ENCODE measurements at regions not wholly inside any gene's neighbourhood (a gene's known extent, or its start where the extent isn't known, plus 50 kb on each side); places are given as distances from the start of the nearest gene placed in this dataset.
"Not testable (repeated sequence)": the region's sequence is repeated elsewhere in the genome, so short reads cannot be mapped to it uniquely, and the experiment has no call there.

- H3K4me1 ChIP-seq (ENCODE audit: control insufficient read depth in 2 of 2, insufficient read depth in 2 of 2, low read length in 2 of 2); H3K36me3 ChIP-seq (ENCODE audit: control insufficient read depth in 2 of 2, insufficient read depth in 2 of 2, low read length in 2 of 2); H3K4me3 ChIP-seq (ENCODE audit: low read length in 2 of 2); H3K9ac ChIP-seq (ENCODE audit: low read depth in 1 of 2, low read length in 2 of 2); H3K27me3 ChIP-seq (ENCODE audit: control insufficient read depth in 2 of 2, insufficient read depth in 2 of 2, low read length in 2 of 2); H3K9me3 ChIP-seq (ENCODE audit: control insufficient read depth in 2 of 2, low read length in 2 of 2); H3K27ac ChIP-seq (ENCODE audit: low read depth in 2 of 2, low read length in 2 of 2): not testable (repeated sequence)
These were observed 662.5 kb upstream of the LUZP2 start for GRCh38 chr11:23834306-23834705.

- Histone ChIP-seq H3K4me1 (ENCODE audit: control insufficient read depth in 2 of 2, insufficient read depth in 2 of 2, low read length in 2 of 2) (no peaks in the 10 kb centered on the region), H3K4me3 (ENCODE audit: low read length in 2 of 2) (no peak overlapping the region), H3K27me3 (ENCODE audit: control insufficient read depth in 2 of 2, insufficient read depth in 2 of 2, low read length in 2 of 2) (no peaks in the 10 kb centered on the region), H3K9me3 (ENCODE audit: control insufficient read depth in 2 of 2, low read length in 2 of 2) (no peaks in the 10 kb centered on the region), H3K36me3 (ENCODE audit: control insufficient read depth in 2 of 2, insufficient read depth in 2 of 2, low read length in 2 of 2) (no peaks in the 10 kb centered on the region), H3K27ac (ENCODE audit: low read depth in 2 of 2, low read length in 2 of 2) (no peak overlapping the region), H3K9ac (ENCODE audit: low read depth in 1 of 2, low read length in 2 of 2) (no peak overlapping the region)
These were observed 659.9 kb upstream of the LUZP2 start for GRCh38 chr11:23836981-23837380.

GRCh38 chr11:23840872-23841271 is 656.0 kb upstream of the LUZP2 start:
- Histone ChIP-seq H3K36me3 (ENCODE audit: control insufficient read depth in 2 of 2, insufficient read depth in 2 of 2, low read length in 2 of 2) (no peaks in the 10 kb centered on the region), H3K27ac (ENCODE audit: low read depth in 2 of 2, low read length in 2 of 2) (no peak overlapping the region), H3K4me1 (ENCODE audit: control insufficient read depth in 2 of 2, insufficient read depth in 2 of 2, low read length in 2 of 2) (no peaks in the 10 kb centered on the region), H3K4me3 (ENCODE audit: low read length in 2 of 2) (no peak overlapping the region), H3K9me3 (ENCODE audit: control insufficient read depth in 2 of 2, low read length in 2 of 2) (no peaks in the 10 kb centered on the region), H3K27me3 (ENCODE audit: control insufficient read depth in 2 of 2, insufficient read depth in 2 of 2, low read length in 2 of 2) (no peaks in the 10 kb centered on the region), H3K9ac (ENCODE audit: low read depth in 1 of 2, low read length in 2 of 2) (no peak overlapping the region)

DNA sequence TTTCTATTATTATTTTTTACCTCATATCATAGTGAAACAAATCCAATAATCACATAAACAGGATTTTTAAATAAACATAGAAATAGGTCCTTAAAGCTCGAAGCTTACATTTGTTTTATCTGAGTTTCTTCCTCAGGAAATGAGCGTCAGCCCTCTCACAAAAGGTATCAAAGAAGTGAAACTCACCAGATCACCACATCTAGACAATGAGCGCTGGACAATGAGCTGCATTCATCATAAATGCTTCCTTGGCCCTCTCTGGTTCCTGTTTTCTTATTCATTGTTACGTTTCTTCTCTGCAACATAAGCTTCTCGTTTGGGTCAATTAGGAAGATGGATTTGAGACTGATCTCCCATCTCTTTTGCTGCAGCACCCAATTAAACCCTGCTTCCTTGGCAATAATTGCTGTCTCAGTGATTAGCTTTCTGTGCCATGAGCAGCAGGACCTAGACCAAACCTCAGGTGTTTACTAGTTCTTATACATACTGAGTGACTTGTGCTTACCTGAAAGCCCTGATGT is 649.9 kb upstream of the LUZP2 start:
- Histone ChIP-seq H3K4me3 (ENCODE audit: low read length in 2 of 2) (no peak overlapping the region), H3K4me1 (ENCODE audit: control insufficient read depth in 2 of 2, insufficient read depth in 2 of 2, low read length in 2 of 2) (no peaks in the 10 kb centered on the region), H3K27ac (ENCODE audit: low read depth in 2 of 2, low read length in 2 of 2) (no peak overlapping the region), H3K36me3 (ENCODE audit: control insufficient read depth in 2 of 2, insufficient read depth in 2 of 2, low read length in 2 of 2) (no peaks in the 10 kb centered on the region), H3K9ac (ENCODE audit: low read depth in 1 of 2, low read length in 2 of 2) (no peak overlapping the region), H3K27me3 (ENCODE audit: control insufficient read depth in 2 of 2, insufficient read depth in 2 of 2, low read length in 2 of 2) (no peaks in the 10 kb centered on the region), H3K9me3 (ENCODE audit: control insufficient read depth in 2 of 2, low read length in 2 of 2) (no peaks in the 10 kb centered on the region)

GRCh38 chr11:23851216-23851615 is 645.6 kb upstream of the LUZP2 start:
- H3K9me3 ChIP-seq (ENCODE audit: control insufficient read depth in 2 of 2, low read length in 2 of 2) = no peaks in the 10 kb centered on the region
- H3K4me1 ChIP-seq (ENCODE audit: control insufficient read depth in 2 of 2, insufficient read depth in 2 of 2, low read length in 2 of 2) = no peaks in the 10 kb centered on the region
- H3K27me3 ChIP-seq (ENCODE audit: control insufficient read depth in 2 of 2, insufficient read depth in 2 of 2, low read length in 2 of 2) = no peaks in the 10 kb centered on the region
- H3K9ac ChIP-seq (ENCODE audit: low read depth in 1 of 2, low read length in 2 of 2) = no peak overlapping the region
- no peak overlapping the region for H3K4me3 ChIP-seq (ENCODE audit: low read length in 2 of 2)
- no peak overlapping the region for H3K27ac ChIP-seq (ENCODE audit: low read depth in 2 of 2, low read length in 2 of 2)
- H3K36me3 ChIP-seq (ENCODE audit: control insufficient read depth in 2 of 2, insufficient read depth in 2 of 2, low read length in 2 of 2) = no peaks in the 10 kb centered on the region

DNA sequence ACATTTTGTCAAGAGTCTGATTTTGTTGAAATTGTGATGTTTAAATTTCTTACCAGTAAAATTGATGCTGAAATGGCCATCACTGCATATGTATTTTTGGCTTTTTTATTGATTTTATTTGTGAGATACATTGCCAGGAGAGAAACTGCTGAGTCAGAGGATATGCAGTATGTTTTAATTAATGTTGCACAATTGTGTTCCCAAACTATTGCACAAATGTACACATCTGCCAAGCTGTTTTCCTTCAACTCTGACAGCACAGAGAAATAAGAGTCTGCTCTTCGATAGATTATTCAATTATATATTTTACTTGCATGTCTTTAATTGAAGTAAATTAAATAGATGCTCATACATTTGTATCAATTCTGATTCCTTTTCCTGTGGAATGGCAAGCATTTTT is 640.2 kb upstream of the LUZP2 start:
- H3K27ac ChIP-seq (ENCODE audit: low read depth in 2 of 2, low read length in 2 of 2) = no peak overlapping the region
- no peaks in the 10 kb centered on the region for H3K36me3 ChIP-seq (ENCODE audit: control insufficient read depth in 2 of 2, insufficient read depth in 2 of 2, low read length in 2 of 2)
- H3K9me3 ChIP-seq (ENCODE audit: control insufficient read depth in 2 of 2, low read length in 2 of 2) = no peaks in the 10 kb centered on the region

DNA sequence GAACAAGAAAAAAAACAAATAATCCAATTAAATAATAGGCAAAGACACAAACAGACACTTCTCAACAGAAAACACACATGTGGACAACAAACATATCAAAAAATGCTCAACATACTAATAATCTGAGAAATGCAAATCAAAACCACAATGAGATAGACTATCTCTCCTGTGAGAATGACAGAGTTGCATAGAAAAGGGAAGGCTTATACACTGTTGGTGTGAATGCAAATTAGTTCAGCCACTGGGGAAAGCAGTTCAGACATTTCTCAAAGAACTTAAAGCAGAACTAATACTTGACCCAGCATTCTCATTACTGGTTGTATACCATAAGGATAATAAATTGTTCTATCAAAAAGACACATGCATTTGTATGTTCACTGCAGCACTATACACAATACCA is 637.8 kb upstream of the LUZP2 start:
- no peaks in the 10 kb centered on the region for H3K27me3 ChIP-seq (ENCODE audit: control insufficient read depth in 2 of 2, insufficient read depth in 2 of 2, low read length in 2 of 2)
- no peak overlapping the region for H3K9ac ChIP-seq (ENCODE audit: low read depth in 1 of 2, low read length in 2 of 2)
- no peak overlapping the region for H3K4me3 ChIP-seq (ENCODE audit: low read length in 2 of 2)

More for the DNA sequence above, 640.2 kb upstream of the LUZP2 start:
- Histone ChIP-seq H3K4me1 (ENCODE audit: control insufficient read depth in 2 of 2, insufficient read depth in 2 of 2, low read length in 2 of 2) (no peaks in the 10 kb centered on the region), H3K27me3 (ENCODE audit: control insufficient read depth in 2 of 2, insufficient read depth in 2 of 2, low read length in 2 of 2) (no peaks in the 10 kb centered on the region), H3K9ac (ENCODE audit: low read depth in 1 of 2, low read length in 2 of 2) (no peak overlapping the region), H3K4me3 (ENCODE audit: low read length in 2 of 2) (no peak overlapping the region)

GRCh38 chr11:23861615-23862014 is 635.2 kb upstream of the LUZP2 start:
- no peaks in the 10 kb centered on the region for H3K4me1 ChIP-seq (ENCODE audit: control insufficient read depth in 2 of 2, insufficient read depth in 2 of 2, low read length in 2 of 2)
- no peak overlapping the region for H3K4me3 ChIP-seq (ENCODE audit: low read length in 2 of 2)
- no peaks in the 10 kb centered on the region for H3K9me3 ChIP-seq (ENCODE audit: control insufficient read depth in 2 of 2, low read length in 2 of 2)
- no peak overlapping the region for H3K9ac ChIP-seq (ENCODE audit: low read depth in 1 of 2, low read length in 2 of 2)
- no peak overlapping the region for H3K27ac ChIP-seq (ENCODE audit: low read depth in 2 of 2, low read length in 2 of 2)
- H3K27me3 ChIP-seq (ENCODE audit: control insufficient read depth in 2 of 2, insufficient read depth in 2 of 2, low read length in 2 of 2) = no peaks in the 10 kb centered on the region
- H3K36me3 ChIP-seq (ENCODE audit: control insufficient read depth in 2 of 2, insufficient read depth in 2 of 2, low read length in 2 of 2) = no peaks in the 10 kb centered on the region

More for the DNA sequence above, 637.8 kb upstream of the LUZP2 start:
- Histone ChIP-seq H3K36me3 (ENCODE audit: control insufficient read depth in 2 of 2, insufficient read depth in 2 of 2, low read length in 2 of 2) (no peaks in the 10 kb centered on the region), H3K9me3 (ENCODE audit: control insufficient read depth in 2 of 2, low read length in 2 of 2) (no peaks in the 10 kb centered on the region), H3K4me1 (ENCODE audit: control insufficient read depth in 2 of 2, insufficient read depth in 2 of 2, low read length in 2 of 2) (no peaks in the 10 kb centered on the region), H3K27ac (ENCODE audit: low read depth in 2 of 2, low read length in 2 of 2) (no peak overlapping the region)

GRCh38 chr11:23865341-23865975 is 631.4 kb upstream of the LUZP2 start:
- no peak overlapping the region for H3K27ac ChIP-seq (ENCODE audit: low read depth in 2 of 2, low read length in 2 of 2)
- H3K4me1 ChIP-seq (ENCODE audit: control insufficient read depth in 2 of 2, insufficient read depth in 2 of 2, low read length in 2 of 2) = no peaks in the 10 kb centered on the region
- H3K4me3 ChIP-seq (ENCODE audit: low read length in 2 of 2) = no peak overlapping the region
- H3K9ac ChIP-seq (ENCODE audit: low read depth in 1 of 2, low read length in 2 of 2) = no peak overlapping the region
- no peaks in the 10 kb centered on the region for H3K27me3 ChIP-seq (ENCODE audit: control insufficient read depth in 2 of 2, insufficient read depth in 2 of 2, low read length in 2 of 2)
- no peaks in the 10 kb centered on the region for H3K9me3 ChIP-seq (ENCODE audit: control insufficient read depth in 2 of 2, low read length in 2 of 2)
- no peaks in the 10 kb centered on the region for H3K36me3 ChIP-seq (ENCODE audit: control insufficient read depth in 2 of 2, insufficient read depth in 2 of 2, low read length in 2 of 2)

GRCh38 chr11:23866641-23867040 is 630.2 kb upstream of the LUZP2 start:
- H3K27me3 ChIP-seq (ENCODE audit: control insufficient read depth in 2 of 2, insufficient read depth in 2 of 2, low read length in 2 of 2) = no peaks in the 10 kb centered on the region
- no peaks in the 10 kb centered on the region for H3K9me3 ChIP-seq (ENCODE audit: control insufficient read depth in 2 of 2, low read length in 2 of 2)
- H3K4me3 ChIP-seq (ENCODE audit: low read length in 2 of 2) = no peak overlapping the region
- no peaks in the 10 kb centered on the region for H3K36me3 ChIP-seq (ENCODE audit: control insufficient read depth in 2 of 2, insufficient read depth in 2 of 2, low read length in 2 of 2)
- H3K4me1 ChIP-seq (ENCODE audit: control insufficient read depth in 2 of 2, insufficient read depth in 2 of 2, low read length in 2 of 2) = no peaks in the 10 kb centered on the region
- no peak overlapping the region for H3K9ac ChIP-seq (ENCODE audit: low read depth in 1 of 2, low read length in 2 of 2)
- H3K27ac ChIP-seq (ENCODE audit: low read depth in 2 of 2, low read length in 2 of 2) = no peak overlapping the region

All from mucosa of rectum (tissue), 2 donors.